SH-SY5Y (cell line): ENCODE measurements at regions not wholly inside any gene's neighbourhood (a gene's known extent, or its start where the extent isn't known, plus 50 kb on each side); places are given as distances from the start of the nearest gene placed in this dataset.

Experiments
- GATA2 ChIP-seq: IDR thresholded peaks from 2 replicates; pipeline ENCODE4 v1.6.1; 2011; ENCODE audit warnings: mild to moderate bottlenecking, low read depth, low read length
- GATA3 ChIP-seq: IDR thresholded peaks from 2 replicates; pipeline ENCODE4 v1.6.1; 2011; ENCODE audit warnings: low read depth, mild to moderate bottlenecking, low read length, moderate library complexity

DNA sequence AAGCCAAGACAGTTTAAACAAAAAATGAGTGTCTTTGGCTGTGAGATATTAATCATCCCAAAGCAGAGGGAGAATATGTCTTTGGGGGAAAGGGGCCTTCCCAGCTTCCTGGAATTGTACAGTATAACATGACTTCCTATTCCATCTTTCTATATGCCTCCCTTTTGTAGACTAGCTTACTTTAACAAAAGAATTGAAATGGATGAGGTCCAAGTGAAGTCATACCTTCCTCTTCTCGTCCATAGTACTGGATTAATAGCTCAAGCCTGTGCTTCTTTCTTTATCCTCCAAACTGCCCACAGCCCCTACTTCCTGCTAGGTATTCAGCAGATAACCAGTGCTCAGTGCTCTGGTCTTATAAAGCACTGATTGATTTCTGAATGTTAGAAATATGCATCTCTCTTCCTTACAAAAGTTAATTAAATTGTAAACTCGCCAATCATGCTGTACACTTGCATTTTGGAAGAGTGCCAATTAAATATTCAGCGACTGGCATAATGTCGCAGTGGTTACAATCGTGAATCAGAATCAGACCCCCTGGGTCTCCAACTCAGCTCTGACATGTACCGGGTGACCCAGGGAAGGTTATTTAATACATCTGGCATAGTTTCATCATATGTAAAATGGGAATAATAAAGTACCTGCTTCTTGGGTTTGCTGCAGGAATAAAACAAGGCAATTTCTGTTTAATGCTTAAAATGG is 325.1 kb downstream of the RND3 start:
- TF ChIP-seq GATA2, result peak; percentile 74
- peak; percentile 61; the same call in 1 of the 2 replicates for TF ChIP-seq GATA3
